OCI-LY7 (cell line): ENCODE measurements at regions not wholly inside any gene's neighbourhood (a gene's known extent, or its start where the extent isn't known, plus 50 kb on each side); places are given as distances from the start of the nearest gene placed in this dataset.

Experiments used
- BruUV-seq: library from RNA; stranded (reverse); fragments of 400-500 nt; replicated peaks from 2 replicates; lab custom pipeline; 2021; lab: Mats Ljungman, UMichigan
- CTCF ChIA-PET: fragments of 300-600 bp; sonication (Branson Sonifier 250); formaldehyde crosslinking; loops from one replicate; lab custom pipeline; 2022; ENCODE audit warnings: antibody characterized with exemption; ENCODE audit not compliant: unreplicated experiment; lab: Charles Lee
- POLR2A ChIA-PET: fragments of 300-600 bp; sonication (Branson Sonifier 250); formaldehyde crosslinking; loops from one replicate; lab custom pipeline; 2022; ENCODE audit warnings: antibody characterized with exemption; lab: Charles Lee
- DNase-seq: peaks from one replicate; pipeline ENCODE4 v3.0.0-alpha.2; 2015; ENCODE audit warnings: low spot score
- H2AFZ ChIP-seq: fragments of 200-600 bp; sonication (generic), shearing (Covaris generic); 2 replicates; pipeline ENCODE4 v1.6.1; 2014; ENCODE audit warnings: mild to moderate bottlenecking, antibody characterized with exemption, low read length, moderate library complexity
- H3K27ac ChIP-seq: fragments of 200-600 bp; sonication (generic); 2 replicates; pipeline ENCODE4 v1.5.1; 2014; ENCODE audit warnings: mixed run types, low read depth, mild to moderate bottlenecking, moderate library complexity, low read length, inconsistent platforms; ENCODE audit not compliant: poor library complexity, severe bottlenecking
- H3K36me3 ChIP-seq: fragments of 200-600 bp; sonication (generic); 2 replicates; pipeline ENCODE4 v1.6.1; 2014; ENCODE audit warnings: mild to moderate bottlenecking, antibody characterized with exemption, low read length, moderate library complexity, mixed read lengths; ENCODE audit not compliant: insufficient read depth
- H3K4me1 ChIP-seq: fragments of 200-600 bp; sonication (generic); 2 replicates; pipeline ENCODE4 v1.5.1; 2014; ENCODE audit warnings: mild to moderate bottlenecking, low read length; ENCODE audit not compliant: insufficient read depth, poor library complexity, severe bottlenecking
- H3K4me2 ChIP-seq: fragments of 200-600 bp; sonication (generic); 2 replicates; pipeline ENCODE4 v1.6.1; 2014; ENCODE audit warnings: mild to moderate bottlenecking, low read length
- H3K4me3 ChIP-seq: fragments of 200-600 bp; sonication (generic); 2 replicates; pipeline ENCODE4 v1.5.1; 2014; ENCODE audit warnings: mild to moderate bottlenecking, low read depth, low read length; ENCODE audit not compliant: poor library complexity, severe bottlenecking
- H3K79me2 ChIP-seq: fragments of 200-600 bp; sonication (generic); 2 replicates; pipeline ENCODE4 v1.6.1; 2016; ENCODE audit warnings: low read depth, mild to moderate bottlenecking, low read length, moderate library complexity, mixed read lengths; ENCODE audit not compliant: insufficient read depth
- H3K9me2 ChIP-seq: fragments of 200-600 bp; sonication (generic); 2 replicates; pipeline ENCODE4 v1.6.1; 2016; ENCODE audit warnings: mild to moderate bottlenecking, low read length, mixed read lengths; ENCODE audit not compliant: insufficient read depth
- H3K9me3 ChIP-seq: fragments of 200-600 bp; sonication (generic); 2 replicates; pipeline ENCODE4 v1.6.1; 2014; ENCODE audit warnings: mild to moderate bottlenecking, mixed run types, low read length, mixed read lengths
- H4K20me1 ChIP-seq: fragments of 200-600 bp; sonication (generic); 2 replicates; pipeline ENCODE4 v1.6.1; 2014; ENCODE audit warnings: mild to moderate bottlenecking, antibody characterized with exemption, low read length, moderate library complexity, mixed read lengths; ENCODE audit not compliant: insufficient read depth
- CTCF ChIP-seq: fragments of 200-600 bp; sonication (generic); conservative IDR thresholded peaks from 2 replicates; pipeline ENCODE4 v1.5.1; 2014; ENCODE audit warnings: mild to moderate bottlenecking, antibody characterized with exemption, low read length, moderate library complexity, mixed read lengths
- EZH2phosphoT487 ChIP-seq: fragments of 200-600 bp; sonication (generic); IDR thresholded peaks from 2 replicates; pipeline ENCODE4 v1.6.1; 2018; ENCODE audit warnings: low read depth, borderline replicate concordance, mild to moderate bottlenecking, mixed run types, antibody characterized with exemption, low read length, moderate library complexity, mixed read lengths
- intact Hi-C: fragments of 100-400 bp; cut with micrococcal nuclease; formaldehyde crosslinking; loops from one replicate; pipeline ENCODE4 v1.10.0; 2022; ENCODE audit not compliant: unreplicated experiment

- no peaks in the 10 kb centered on the region for H3K36me3 ChIP-seq
- no peaks in the 10 kb centered on the region for H3K79me2 ChIP-seq
- ChIA-PET POLR2A (interaction anchor here (0.6 to 1.3 kb wide), 6 partner anchors 13 to 1523 kb away, joined by 3 to 4 read pairs (median 3); no protein-coding TSS in a partner anchor), CTCF (interaction anchor here (0.7 kb wide), 1 partner anchor 21 kb away, joined by 4 read pairs; no protein-coding TSS in a partner anchor)
- H3K27ac ChIP-seq, result peak overlapping the region; percentile 73
- BruUV-seq, result no TSS peak
- H3K4me2 ChIP-seq, result peak overlapping the region; percentile 60
- TF ChIP-seq CTCF, result no peak
- no peak for TF ChIP-seq EZH2phosphoT487
- intact Hi-C loops, result loop anchor here (1.0 to 5.0 kb wide), 3 partner anchors 132 to 146 kb away; no protein-coding TSS in a partner anchor
- H2AFZ ChIP-seq, result peak overlapping the region; percentile 68
- H3K9me3 ChIP-seq, result no peaks in the 10 kb centered on the region
- H3K4me1 ChIP-seq, result peaks cover 26% of the 10 kb centered on the region
- H4K20me1 ChIP-seq, result no peaks in the 10 kb centered on the region
- H3K9me2 ChIP-seq, result no peaks in the 10 kb centered on the region
- peak overlapping the region; percentile 28 for H3K4me3 ChIP-seq
- DNase-seq, result peak; percentile 79
These were observed 525.8 kb upstream of the PROK2 start for GRCh38 chr3:72310419-72311380.

- Histone ChIP-seq H2AFZ (peak overlapping the region; percentile 68; the same call in 1 of the 2 replicates), H3K4me2 (peak overlapping the region; percentile 60), H3K4me1 (peaks cover 26% of the 10 kb centered on the region), H3K27ac (peak overlapping the region; percentile 73), H3K9me2 (no peaks in the 10 kb centered on the region), H3K36me3 (no peaks in the 10 kb centered on the region), H3K9me3 (no peaks in the 10 kb centered on the region), H4K20me1 (no peaks in the 10 kb centered on the region), H3K4me3 (peak overlapping the region; percentile 28), H3K79me2 (no peaks in the 10 kb centered on the region)
- intact Hi-C loops, result loop anchor here (1.0 to 5.0 kb wide), 3 partner anchors 132 to 146 kb away; no protein-coding TSS in a partner anchor
- DNase-seq, result peak; percentile 27
- ChIA-PET CTCF (interaction anchor here (0.7 kb wide), 1 partner anchor 21 kb away, joined by 4 read pairs; no protein-coding TSS in a partner anchor), POLR2A (interaction anchor here (0.6 to 0.9 kb wide), 5 partner anchors 20 to 1725 kb away, joined by 3 to 4 read pairs (median 3); no protein-coding TSS in a partner anchor)
- TF ChIP-seq CTCF, result no peak
- no peak for TF ChIP-seq EZH2phosphoT487
- no TSS peak for BruUV-seq
These were observed 524.9 kb upstream of the PROK2 start for GRCh38 chr3:72309661-72310418.
